Astrocyte (in vitro differentiated cells and primary cell): ENCODE measurements at regions not wholly inside any gene's neighbourhood (a gene's known extent, or its start where the extent isn't known, plus 50 kb on each side); places are given as distances from the start of the nearest gene placed in this dataset.

Experiments
- DNase-seq: peaks from one replicate; pipeline ENCODE4 v3.0.0-alpha.2; 2010; ENCODE audit warnings: low read depth
- FAIRE-seq: peaks from 2 replicates; lab custom pipeline; 2011; peaks lifted over from hg19 to GRCh38; lab: Jason Lieb, UNC
- H2AFZ ChIP-seq: 2 replicates; pipeline ENCODE4 v1.6.0; 2012; ENCODE audit warnings: low read depth, low read length, inconsistent platforms
- H3K27ac ChIP-seq: 2 replicates; pipeline ENCODE4 v1.5.1; 2011; ENCODE audit warnings: low read depth, low read length, inconsistent platforms
- H3K27me3 ChIP-seq: 2 replicates; pipeline ENCODE4 v1.6.0; 2011; ENCODE audit warnings: low read length, inconsistent platforms; ENCODE audit not compliant: insufficient read depth
- H3K36me3 ChIP-seq: 2 replicates; pipeline ENCODE4 v1.5.1; 2011; ENCODE audit warnings: low read length, inconsistent platforms; ENCODE audit not compliant: insufficient read depth
- H3K4me1 ChIP-seq: 2 replicates; pipeline ENCODE4 v1.5.1; 2011; ENCODE audit warnings: low read length, inconsistent platforms; ENCODE audit not compliant: insufficient read depth
- H3K4me2 ChIP-seq: 2 replicates; pipeline ENCODE4 v1.6.0; 2012; ENCODE audit warnings: low read length, inconsistent platforms
- H3K4me3 ChIP-seq: 2 replicates; pipeline ENCODE4 v1.5.1; 2011; ENCODE audit warnings: low read depth, mild to moderate bottlenecking, low read length, inconsistent platforms; ENCODE audit not compliant: insufficient read depth
- H3K79me2 ChIP-seq: 2 replicates; pipeline ENCODE4 v1.6.0; 2012; ENCODE audit warnings: mild to moderate bottlenecking, low read length, inconsistent platforms; ENCODE audit not compliant: insufficient read depth
- H3K9ac ChIP-seq: 2 replicates; pipeline ENCODE4 v1.6.0; 2012; ENCODE audit warnings: mild to moderate bottlenecking, low read length, inconsistent platforms
- H3K9me3 ChIP-seq: 2 replicates; pipeline ENCODE4 v1.5.1; 2012; ENCODE audit warnings: low read depth, mild to moderate bottlenecking, low read length, inconsistent platforms; ENCODE audit not compliant: insufficient read depth
- H4K20me1 ChIP-seq: 2 replicates; pipeline ENCODE4 v1.6.0; 2012; ENCODE audit warnings: low read length, inconsistent platforms; ENCODE audit not compliant: insufficient read depth
- H3K27ac Mint-ChIP-seq: one replicate; pipeline ENCODE4 v1.8.0; 2021; ENCODE audit warnings: mild to moderate bottlenecking, mixed read lengths; ENCODE audit not compliant: unreplicated experiment
- H3K27me3 Mint-ChIP-seq: one replicate; pipeline ENCODE4 v1.8.0; 2021; ENCODE audit warnings: low read depth, mixed read lengths; ENCODE audit not compliant: unreplicated experiment
- H3K36me3 Mint-ChIP-seq: one replicate; pipeline ENCODE4 v1.8.0; 2021; ENCODE audit warnings: low read depth, mixed read lengths; ENCODE audit not compliant: unreplicated experiment
- H3K4me1 Mint-ChIP-seq: one replicate; pipeline ENCODE4 v1.8.0; 2021; ENCODE audit warnings: low read depth, mixed read lengths; ENCODE audit not compliant: unreplicated experiment
- H3K4me3 Mint-ChIP-seq: one replicate; pipeline ENCODE4 v1.8.0; 2021; ENCODE audit warnings: mild to moderate bottlenecking, moderate library complexity, mixed read lengths; ENCODE audit not compliant: unreplicated experiment
- H3K9me3 Mint-ChIP-seq: one replicate; pipeline ENCODE4 v1.8.0; 2021; ENCODE audit warnings: mild to moderate bottlenecking, mixed read lengths; ENCODE audit not compliant: unreplicated experiment
- CTCF ChIP-seq: IDR thresholded peaks from 2 replicates; pipeline ENCODE4 v1.5.1; 2011; ENCODE audit warnings: low read depth, mild to moderate bottlenecking, inconsistent platforms, low read length, moderate library complexity; ENCODE audit not compliant: insufficient read depth
- EZH2 ChIP-seq: IDR thresholded peaks from 2 replicates; pipeline ENCODE4 v1.6.1; 2012; ENCODE audit warnings: mild to moderate bottlenecking, low read length, inconsistent platforms; ENCODE audit not compliant: insufficient read depth

GRCh38 chr5:109987355-109987754 is 297.6 kb downstream of the MAN2A1 start:
- H3K9me3 ChIP-seq, result no peaks in the 10 kb centered on the region
- H4K20me1 ChIP-seq, result no peaks in the 10 kb centered on the region
- H3K27ac Mint-ChIP-seq, result peak overlapping the region; percentile 13
- H3K4me1 Mint-ChIP-seq, result peaks cover 10% of the 10 kb centered on the region
- no peak overlapping the region for H3K4me3 ChIP-seq
- no peak overlapping the region for H3K4me3 Mint-ChIP-seq
- TF ChIP-seq CTCF (no peak), EZH2 (no peak)
- peak overlapping the region; percentile 51 for H3K4me2 ChIP-seq
- H3K79me2 ChIP-seq, result no peaks in the 10 kb centered on the region
- peaks cover 6% of the 10 kb centered on the region for H3K4me1 ChIP-seq
- H3K27ac ChIP-seq, result peak overlapping the region; percentile 45
- H3K9ac ChIP-seq, result peak overlapping the region; percentile 48
- H3K36me3 ChIP-seq, result no peaks in the 10 kb centered on the region
- no peak overlapping the region for H2AFZ ChIP-seq
- peaks cover 2% of the 10 kb centered on the region for H3K9me3 Mint-ChIP-seq
- DNase-seq, result peak; percentile 29
- FAIRE-seq, result no peak
- no peaks in the 10 kb centered on the region for H3K27me3 Mint-ChIP-seq
- no peaks in the 10 kb centered on the region for H3K36me3 Mint-ChIP-seq
- H3K27me3 ChIP-seq, result no peaks in the 10 kb centered on the region

- TF ChIP-seq EZH2 (no peak), CTCF (no peak)
- H3K9me3 ChIP-seq, result no peaks in the 10 kb centered on the region
- no peaks in the 10 kb centered on the region for H4K20me1 ChIP-seq
- no peak overlapping the region for H3K4me3 ChIP-seq
- Mint-ChIP-seq H3K27ac (no peak overlapping the region), H3K27me3 (no peaks in the 10 kb centered on the region), H3K4me1 (peaks cover 10% of the 10 kb centered on the region), H3K9me3 (peaks cover 2% of the 10 kb centered on the region), H3K36me3 (no peaks in the 10 kb centered on the region), H3K4me3 (no peak overlapping the region)
- no peaks in the 10 kb centered on the region for H3K36me3 ChIP-seq
- DNase-seq, result peak; percentile 31
- peak overlapping the region; percentile 51 for H3K4me2 ChIP-seq
- no peak overlapping the region for H2AFZ ChIP-seq
- H3K4me1 ChIP-seq, result peaks cover 6% of the 10 kb centered on the region
- H3K27ac ChIP-seq, result peak overlapping the region; percentile 45
- no peaks in the 10 kb centered on the region for H3K27me3 ChIP-seq
- FAIRE-seq, result no peak
- no peaks in the 10 kb centered on the region for H3K79me2 ChIP-seq
- H3K9ac ChIP-seq, result peak overlapping the region; percentile 48
Measured at GRCh38 chr5:109987970-109988369, 298.2 kb downstream of the MAN2A1 start.

GRCh38 chr5:109989161-109989560 is 299.4 kb downstream of the MAN2A1 start:
- Histone ChIP-seq H2AFZ (no peak overlapping the region), H3K36me3 (no peaks in the 10 kb centered on the region), H4K20me1 (no peaks in the 10 kb centered on the region), H3K4me2 (no peak overlapping the region), H3K9me3 (no peaks in the 10 kb centered on the region), H3K27me3 (no peaks in the 10 kb centered on the region), H3K27ac (no peak overlapping the region), H3K79me2 (no peaks in the 10 kb centered on the region), H3K4me1 (peaks cover 6% of the 10 kb centered on the region), H3K4me3 (no peak overlapping the region), H3K9ac (no peak overlapping the region)
- Mint-ChIP-seq H3K27ac (no peak overlapping the region), H3K4me1 (peaks cover 10% of the 10 kb centered on the region), H3K9me3 (no peaks in the 10 kb centered on the region), H3K4me3 (no peak overlapping the region), H3K36me3 (no peaks in the 10 kb centered on the region), H3K27me3 (no peaks in the 10 kb centered on the region)
- TF ChIP-seq CTCF (no peak), EZH2 (no peak)
- FAIRE-seq (no peak), DNase-seq (no peak)
